Epithelial cell of proximal tubule (primary cell): ENCODE measurements at regions not wholly inside any gene's neighbourhood (a gene's known extent, or its start where the extent isn't known, plus 50 kb on each side); places are given as distances from the start of the nearest gene placed in this dataset.
A peak's percentile ranks its signal among the peaks of the same experiment; 100 is the strongest.
"Not testable (repeated sequence)": the region's sequence is repeated elsewhere in the genome, so short reads cannot be mapped to it uniquely, and the experiment has no call there.

Experiments
- DNase-seq: peaks from one replicate; pipeline ENCODE4 v3.0.0-alpha.2; 2011; ENCODE audit warnings: low read depth
- H3K4me3 ChIP-seq: 2 replicates; pipeline ENCODE4 v1.5.1; 2011; ENCODE audit warnings: low read depth, mild to moderate bottlenecking, low read length
- TF ChIP-seq, protein P1 (sequence below): conservative IDR thresholded peaks from 2 replicates; pipeline ENCODE4 v1.5.1; 2012; ENCODE audit warnings: low read depth, mild to moderate bottlenecking, low read length

DNA sequence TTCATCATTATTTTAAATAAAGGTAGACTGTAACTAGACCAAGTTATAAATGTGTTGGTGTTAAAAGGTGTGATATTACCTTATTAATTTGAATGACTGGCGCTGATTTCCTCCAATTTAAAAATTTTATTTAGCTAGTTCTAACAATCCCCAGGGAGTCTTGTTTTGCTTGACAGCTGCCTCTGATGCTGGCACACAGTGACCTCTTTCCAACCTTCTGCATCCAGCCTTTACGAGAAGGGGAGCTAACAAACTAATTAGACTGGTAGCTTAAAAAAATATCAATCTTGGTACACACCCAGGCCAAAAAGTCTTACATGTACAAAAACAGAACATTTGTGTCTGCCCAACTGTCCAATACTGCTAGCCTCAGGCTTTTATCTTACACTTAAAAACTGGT, 51.8 kb upstream of the ENPEP start:
- DNase-seq: no peak
- H3K4me3 ChIP-seq: no peak overlapping the region
- TF ChIP-seq, protein P1, sequence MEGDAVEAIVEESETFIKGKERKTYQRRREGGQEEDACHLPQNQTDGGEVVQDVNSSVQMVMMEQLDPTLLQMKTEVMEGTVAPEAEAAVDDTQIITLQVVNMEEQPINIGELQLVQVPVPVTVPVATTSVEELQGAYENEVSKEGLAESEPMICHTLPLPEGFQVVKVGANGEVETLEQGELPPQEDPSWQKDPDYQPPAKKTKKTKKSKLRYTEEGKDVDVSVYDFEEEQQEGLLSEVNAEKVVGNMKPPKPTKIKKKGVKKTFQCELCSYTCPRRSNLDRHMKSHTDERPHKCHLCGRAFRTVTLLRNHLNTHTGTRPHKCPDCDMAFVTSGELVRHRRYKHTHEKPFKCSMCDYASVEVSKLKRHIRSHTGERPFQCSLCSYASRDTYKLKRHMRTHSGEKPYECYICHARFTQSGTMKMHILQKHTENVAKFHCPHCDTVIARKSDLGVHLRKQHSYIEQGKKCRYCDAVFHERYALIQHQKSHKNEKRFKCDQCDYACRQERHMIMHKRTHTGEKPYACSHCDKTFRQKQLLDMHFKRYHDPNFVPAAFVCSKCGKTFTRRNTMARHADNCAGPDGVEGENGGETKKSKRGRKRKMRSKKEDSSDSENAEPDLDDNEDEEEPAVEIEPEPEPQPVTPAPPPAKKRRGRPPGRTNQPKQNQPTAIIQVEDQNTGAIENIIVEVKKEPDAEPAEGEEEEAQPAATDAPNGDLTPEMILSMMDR: no peak

DNA sequence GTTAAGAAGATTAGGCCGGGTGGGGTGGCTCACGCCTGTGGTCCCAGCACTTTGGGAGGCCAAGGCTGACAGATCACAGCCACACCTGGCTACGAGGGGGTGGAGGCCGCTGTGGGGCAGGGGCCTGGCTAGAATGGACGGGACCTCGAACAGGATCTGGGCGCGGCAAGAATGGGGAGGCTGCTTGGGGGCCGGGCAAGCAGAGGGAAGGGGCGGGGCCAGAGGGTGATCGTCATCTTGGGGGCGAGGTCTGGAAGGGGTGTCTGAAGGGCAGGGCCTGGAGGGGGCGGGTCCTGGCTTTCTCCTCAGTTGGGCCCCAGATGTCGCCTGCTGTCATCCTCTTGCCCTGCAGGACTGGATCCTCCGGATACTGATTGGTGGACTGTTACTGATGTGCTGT, 57.3 kb upstream of the ENPEP start:
- H3K4me3 ChIP-seq: no peak overlapping the region
- no peak for DNase-seq
- TF ChIP-seq, protein P1: no peak

DNA sequence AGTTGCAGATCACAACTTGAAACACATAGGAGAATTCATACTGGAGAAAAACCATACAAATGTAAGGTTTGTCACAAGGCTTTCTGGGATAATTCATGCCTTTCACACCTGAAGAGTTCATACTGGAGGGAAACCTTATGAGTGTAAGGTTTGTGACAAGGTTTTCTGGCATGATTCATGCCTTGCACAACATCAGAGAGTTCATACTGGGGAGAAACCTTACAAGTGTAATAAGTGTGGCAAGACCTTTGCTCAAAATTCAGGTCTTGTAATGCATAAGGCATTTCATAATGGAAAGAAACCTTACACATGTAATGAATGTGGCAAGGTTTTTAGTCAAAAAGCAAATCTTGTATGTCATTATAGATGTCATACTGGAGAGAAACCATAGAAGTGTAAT, 58.8 kb upstream of the ENPEP start:
- no peak overlapping the region for H3K4me3 ChIP-seq
- peak; percentile 31 for DNase-seq
- TF ChIP-seq, protein P1: no peak

DNA sequence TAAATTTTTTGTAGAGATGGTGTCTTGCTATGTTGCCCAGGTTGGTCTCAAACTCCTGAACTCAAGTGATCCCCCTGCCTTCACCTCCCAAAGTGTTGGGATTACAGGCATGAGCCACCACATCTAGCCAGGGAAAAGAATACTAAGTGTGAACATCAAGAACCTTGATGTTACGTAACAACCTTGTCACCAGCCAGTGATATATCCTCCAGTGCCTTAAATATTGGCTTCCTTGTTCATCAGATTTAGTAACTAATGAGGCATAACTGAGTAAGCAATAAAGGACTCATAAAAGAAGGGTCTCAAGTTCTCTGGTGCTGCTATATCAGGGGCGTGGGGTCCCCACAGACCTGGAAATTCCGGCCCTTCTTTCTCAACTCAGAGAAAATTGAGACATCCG, 60.5 kb upstream of the ENPEP start:
- H3K4me3 ChIP-seq: no peak overlapping the region
- DNase-seq: no peak
- TF ChIP-seq, protein P1: no peak

DNA sequence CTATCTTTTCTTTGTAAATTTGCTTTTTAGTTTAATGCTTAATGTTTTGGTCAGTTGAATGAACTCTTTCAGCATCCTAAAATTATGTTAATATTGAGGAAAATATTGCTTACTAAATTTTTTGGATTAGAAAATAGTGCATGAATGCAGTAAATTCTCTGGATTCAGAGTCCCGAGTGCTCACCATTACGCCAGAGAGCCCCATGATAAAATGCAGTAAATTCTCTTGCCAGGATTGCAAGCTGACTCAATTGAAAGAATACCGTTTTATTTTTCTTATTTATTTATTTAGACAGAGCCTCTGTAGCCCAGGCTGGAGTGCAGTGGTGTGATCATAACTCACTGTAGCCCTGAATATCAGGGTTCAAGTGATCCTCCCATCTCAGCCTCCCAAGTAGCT, 60.9 kb upstream of the ENPEP start:
- TF ChIP-seq, protein P1: no peak
- no peak overlapping the region for H3K4me3 ChIP-seq
- no peak for DNase-seq

DNA sequence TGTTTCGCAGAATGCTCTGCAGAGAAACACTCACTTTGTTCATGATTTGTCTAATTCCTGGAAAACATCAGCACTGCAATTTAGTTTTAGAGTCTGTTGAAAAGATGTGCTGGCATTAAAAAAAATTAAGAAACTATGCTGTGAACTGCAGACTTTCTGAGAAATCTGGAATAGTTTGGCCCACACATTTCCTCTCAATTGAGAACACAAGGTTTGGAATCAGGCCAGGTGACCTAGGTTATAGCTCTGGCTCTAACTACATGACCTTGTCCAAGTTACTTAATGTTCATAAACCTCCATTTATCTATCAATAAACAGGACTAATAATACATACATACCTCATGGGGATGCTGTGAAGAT, 61.4 kb upstream of the ENPEP start:
- TF ChIP-seq, protein P1: no peak
- no peak for DNase-seq
- no peak overlapping the region for H3K4me3 ChIP-seq

DNA sequence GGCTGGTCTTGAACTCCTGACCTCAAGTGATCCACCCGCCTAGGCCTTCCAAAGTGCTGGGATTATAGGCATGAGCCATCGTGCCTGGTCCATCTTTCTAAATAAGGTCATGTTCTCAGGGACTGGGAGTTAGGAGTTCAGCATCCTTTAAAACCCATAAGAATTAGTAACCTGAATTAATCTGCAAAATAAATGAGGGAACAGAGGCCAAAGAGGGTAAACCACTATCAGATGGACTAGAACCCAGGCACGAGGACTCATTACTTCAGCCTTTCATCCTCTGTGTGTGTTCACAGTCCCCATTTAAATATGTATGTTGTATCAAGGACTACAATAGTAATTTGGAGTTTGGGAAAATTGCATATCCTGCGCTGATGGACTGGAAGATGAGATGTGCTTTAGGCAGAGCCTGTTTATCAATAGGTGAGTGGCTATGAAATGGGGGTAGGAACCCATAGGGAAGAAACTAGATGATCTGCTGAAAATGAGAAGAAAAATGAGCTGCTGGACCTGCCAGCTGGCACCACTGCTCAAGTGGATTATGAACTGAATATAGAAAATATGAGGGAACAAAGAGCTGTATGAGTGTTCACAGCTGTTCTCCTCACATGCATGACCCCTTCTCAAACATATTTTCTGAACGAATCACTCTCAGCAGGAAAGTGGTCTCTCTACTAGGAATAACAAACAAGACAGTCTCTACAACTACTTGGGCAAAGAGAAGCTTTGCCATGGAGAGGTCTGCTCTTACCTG, 62.0 kb upstream of the ENPEP start:
- DNase-seq, H3K4me3 ChIP-seq: not testable (repeated sequence)
